ENCODE measurements at regions not wholly inside any gene's neighbourhood (a gene's known extent, or its start where the extent isn't known, plus 50 kb on each side); places are given as distances from the start of the nearest gene placed in this dataset.

DNA sequence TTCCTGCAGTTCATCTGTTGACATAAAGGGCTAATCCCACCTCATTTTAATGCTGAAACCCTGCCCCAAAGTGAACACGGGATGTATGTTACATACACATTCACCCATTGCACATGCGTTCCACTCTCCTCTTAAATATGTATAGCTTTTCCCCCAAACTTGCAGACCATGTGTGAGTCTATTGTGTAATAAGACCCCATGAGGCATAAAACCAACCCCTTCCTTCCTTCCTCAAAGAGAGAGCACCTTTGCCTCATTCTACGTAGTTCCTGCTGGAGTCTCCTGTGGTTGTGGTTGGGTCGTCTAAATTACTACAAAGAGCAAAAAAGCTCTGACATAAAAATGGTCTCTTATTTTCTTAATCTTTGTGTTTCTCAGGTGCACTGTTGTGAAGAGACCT is 345.7 kb upstream of the KLF6 start:
- DNase-seq (ENCODE audit: low read depth in 1 of 2, low spot score in 1 of 2) = no peak

DNA sequence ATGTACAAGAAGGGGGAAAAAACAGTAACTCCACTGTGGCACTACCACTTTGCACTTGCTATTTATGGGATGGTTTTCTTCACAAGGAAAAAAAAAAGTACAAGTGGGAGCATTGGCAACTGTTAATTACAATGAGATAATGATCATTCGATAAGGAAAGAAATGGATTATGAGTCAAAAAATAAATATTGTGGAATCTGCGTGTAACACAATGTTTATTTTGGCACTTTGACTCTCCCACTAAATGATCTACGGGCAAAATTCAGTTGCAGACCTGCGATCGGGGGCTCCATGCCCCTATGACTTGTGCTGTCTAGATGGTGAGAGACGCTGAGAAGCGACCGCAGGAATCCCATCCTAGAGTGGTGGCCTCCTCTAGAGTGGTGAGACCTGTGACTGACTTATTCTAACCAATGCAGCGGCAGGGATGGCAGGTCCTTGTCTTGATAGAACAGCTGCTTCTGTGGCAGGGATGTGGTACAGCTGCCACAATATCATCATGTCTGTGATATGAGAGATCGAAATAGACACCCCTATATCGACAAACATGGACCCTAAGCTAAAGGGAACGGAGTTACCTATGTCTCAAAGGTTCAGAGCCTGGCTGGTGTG is 345.0 kb upstream of the KLF6 start:
- DNase-seq (ENCODE audit: low read depth in 1 of 2, low spot score in 1 of 2) = no peak

DNA sequence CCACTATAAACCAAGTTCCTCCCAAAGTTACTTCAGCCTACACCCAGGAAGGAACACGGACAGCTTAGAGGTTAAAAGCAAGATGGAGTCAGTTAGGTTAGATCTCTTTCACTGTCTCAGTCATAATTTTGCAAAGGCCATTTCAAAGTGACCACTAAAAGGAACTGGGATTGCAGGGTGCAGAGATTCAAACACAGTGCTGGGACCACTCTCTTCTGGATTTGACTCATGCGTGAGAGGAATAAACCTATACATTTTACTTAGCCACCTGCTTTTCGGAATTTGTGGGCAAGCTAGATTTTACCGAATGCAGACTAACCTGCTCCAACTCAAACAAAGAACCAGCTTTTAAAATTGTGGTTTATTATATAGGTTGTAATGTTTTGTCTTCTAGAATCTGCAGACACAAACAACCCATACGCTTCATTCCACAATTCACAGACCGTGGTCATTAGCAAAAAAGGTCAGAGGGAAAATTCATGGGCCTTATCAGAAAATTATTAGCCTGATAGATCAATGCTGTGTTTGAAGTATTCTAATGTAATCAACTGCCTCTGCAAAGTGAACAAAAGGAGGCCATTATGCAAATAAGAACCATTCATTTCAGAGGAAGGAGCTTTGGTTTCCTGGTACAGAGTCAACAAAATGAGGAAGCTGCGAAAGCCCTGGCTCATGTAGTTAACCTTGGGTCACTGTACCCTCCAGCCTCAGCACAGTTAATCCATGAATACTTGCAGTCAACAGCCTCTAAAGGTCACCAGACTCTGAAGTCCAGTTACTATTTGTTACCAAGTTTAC is 342.7 kb upstream of the KLF6 start:
- DNase-seq (ENCODE audit: low read depth in 1 of 2, low spot score in 1 of 2) = no peak

GRCh38 chr10:4125776-4126175 is 340.8 kb upstream of the KLF6 start:
- DNase-seq (ENCODE audit: low read depth in 1 of 2, low spot score in 1 of 2) = no peak

DNA sequence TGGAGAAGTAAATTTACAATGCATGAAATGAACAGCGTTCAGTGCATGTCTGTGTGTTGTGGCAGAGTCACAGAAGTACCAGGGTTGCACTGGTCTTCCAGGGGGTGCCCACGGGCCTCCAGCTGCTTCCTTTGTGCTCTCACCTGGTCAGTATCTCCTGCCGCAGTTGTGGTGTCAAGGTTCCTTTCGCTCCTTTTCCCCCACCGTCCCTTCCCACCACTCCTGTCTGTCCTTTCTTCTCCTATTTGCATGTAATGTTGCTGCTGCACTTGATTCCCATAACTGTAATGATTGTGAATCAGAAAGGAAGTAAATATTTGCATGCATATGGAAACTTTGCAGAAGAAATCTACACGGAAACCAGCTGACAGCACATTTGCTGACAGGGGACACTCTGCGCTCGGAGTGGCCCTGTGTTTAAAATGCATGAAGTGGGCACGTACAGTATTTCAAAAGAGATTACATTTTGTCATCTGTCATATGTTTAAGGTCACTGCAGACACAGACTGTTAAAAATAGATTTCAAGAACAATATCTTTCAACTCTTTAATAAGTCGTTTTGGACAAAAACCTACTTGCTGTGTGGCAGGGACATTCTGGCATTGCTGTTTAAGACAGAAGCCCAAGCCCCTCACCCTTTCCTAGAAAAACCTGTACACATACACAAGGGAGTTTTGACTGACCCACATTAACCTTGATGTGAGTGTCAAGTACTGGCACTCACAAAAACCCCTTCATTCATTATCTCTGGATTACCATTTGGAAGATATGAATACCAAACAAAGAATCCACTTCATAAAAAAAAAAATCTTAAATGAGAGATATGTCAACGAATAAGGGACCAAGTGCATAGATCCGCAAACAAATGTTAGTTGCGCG is 336.7 kb upstream of the KLF6 start:
- no peak for DNase-seq (ENCODE audit: low read depth in 1 of 2, low spot score in 1 of 2)

DNA sequence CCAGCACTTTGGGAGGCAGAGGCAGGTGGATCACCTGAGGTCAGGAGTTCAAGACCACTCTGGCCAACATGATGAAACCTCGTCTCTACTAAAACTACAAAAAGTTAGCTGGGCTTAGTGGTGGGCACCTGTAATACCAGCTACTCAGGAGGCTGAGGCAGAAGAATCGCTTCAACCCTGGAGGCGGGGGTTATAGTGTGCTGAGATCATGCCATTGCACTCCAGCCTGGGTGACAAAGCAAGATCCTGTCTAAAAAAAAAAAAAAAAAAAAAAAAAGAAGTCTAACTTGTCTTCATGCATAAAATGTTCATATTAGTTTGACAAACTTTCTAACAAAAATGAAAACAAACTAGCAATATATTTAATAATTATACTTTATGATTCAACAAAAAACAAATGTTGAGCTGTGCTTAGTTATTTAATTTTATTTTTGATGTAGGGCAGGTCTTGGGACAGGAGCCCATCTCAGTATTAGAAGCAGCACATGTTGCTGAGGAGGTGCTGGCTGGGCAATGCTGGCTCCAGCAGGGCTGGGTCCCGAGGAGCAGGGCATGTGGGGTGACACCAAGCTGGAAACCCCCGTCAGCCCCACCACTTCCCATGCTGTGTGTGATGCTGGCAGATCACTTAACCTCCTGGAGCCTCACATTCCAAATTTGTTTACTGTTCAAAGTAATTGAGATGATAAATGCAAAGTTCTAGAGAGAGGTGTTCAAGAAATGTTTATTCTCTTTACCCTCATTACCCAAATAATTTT is 335.3 kb upstream of the KLF6 start:
- DNase-seq (ENCODE audit: low read depth in 1 of 2, low spot score in 1 of 2) = no peak

DNA sequence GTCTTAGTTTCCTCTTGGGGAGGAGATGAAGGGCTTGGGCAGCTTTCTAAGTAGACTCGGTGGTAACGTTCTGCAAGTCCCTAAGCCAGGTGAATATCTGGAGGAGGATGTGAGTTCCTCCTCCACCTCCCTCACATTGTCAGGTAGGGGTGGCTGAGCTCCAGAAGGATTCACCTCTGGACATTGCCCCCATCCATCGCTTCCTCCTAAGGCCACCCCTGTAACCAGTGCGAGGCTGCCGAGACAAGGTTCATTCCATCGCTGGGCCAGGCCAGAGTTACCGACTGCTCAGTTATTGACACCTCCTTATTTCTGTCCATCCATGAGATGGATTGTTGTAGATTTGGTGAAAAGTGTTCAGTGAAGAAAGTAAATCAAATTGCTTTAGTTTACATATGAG is 334.1 kb upstream of the KLF6 start:
- DNase-seq (ENCODE audit: low read depth in 1 of 2, low spot score in 1 of 2) = no peak

DNA sequence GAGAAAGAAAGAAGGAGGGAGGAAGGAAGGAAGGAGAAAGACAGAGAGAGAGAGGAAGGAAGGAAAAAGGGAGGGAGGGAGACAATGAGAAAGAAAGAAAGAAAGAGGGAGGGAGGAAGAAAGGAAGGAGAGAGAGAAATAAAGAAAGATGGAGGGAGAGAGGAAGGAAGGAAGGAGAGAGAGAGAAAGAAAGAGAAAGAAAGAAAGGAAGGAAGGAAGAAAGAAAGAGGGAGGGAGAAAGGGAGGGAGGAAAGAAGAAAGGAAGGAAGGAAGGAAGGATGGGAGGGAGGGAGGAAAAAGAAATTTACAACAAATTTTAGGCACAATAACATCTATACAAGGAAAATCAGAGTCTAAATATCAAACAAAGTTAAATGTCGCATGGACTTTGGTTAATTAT is 332.6 kb upstream of the KLF6 start:
- no peak for DNase-seq (ENCODE audit: low read depth in 1 of 2, low spot score in 1 of 2)

- DNase-seq (ENCODE audit: low read depth in 1 of 2, low spot score in 1 of 2) = no peak
Observed at GRCh38 chr10:4111643-4112042, 326.6 kb upstream of the KLF6 start.

DNA sequence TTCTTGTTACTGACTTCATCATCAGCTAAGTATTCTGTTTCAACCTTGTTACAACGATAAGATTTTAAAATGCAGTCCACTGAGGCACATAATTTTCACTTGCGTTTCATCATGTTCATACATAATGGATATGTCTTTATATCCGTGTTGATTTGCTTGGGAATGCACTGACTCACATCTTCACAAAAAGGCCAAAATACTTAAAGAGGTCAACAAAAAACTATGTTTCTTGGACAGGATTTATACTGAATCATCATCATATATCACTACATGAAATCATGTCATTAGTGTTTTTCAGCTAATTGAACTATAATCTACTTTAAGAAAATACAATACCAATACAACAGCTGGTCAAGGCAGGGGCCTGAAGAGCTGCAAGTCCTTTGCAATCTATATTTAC is 324.5 kb upstream of the KLF6 start:
- DNase-seq (ENCODE audit: low read depth in 1 of 2, low spot score in 1 of 2) = no peak

- no peak for DNase-seq (ENCODE audit: low read depth in 1 of 2, low spot score in 1 of 2)
Observed at GRCh38 chr10:4108693-4109092, 323.7 kb upstream of the KLF6 start.

DNA sequence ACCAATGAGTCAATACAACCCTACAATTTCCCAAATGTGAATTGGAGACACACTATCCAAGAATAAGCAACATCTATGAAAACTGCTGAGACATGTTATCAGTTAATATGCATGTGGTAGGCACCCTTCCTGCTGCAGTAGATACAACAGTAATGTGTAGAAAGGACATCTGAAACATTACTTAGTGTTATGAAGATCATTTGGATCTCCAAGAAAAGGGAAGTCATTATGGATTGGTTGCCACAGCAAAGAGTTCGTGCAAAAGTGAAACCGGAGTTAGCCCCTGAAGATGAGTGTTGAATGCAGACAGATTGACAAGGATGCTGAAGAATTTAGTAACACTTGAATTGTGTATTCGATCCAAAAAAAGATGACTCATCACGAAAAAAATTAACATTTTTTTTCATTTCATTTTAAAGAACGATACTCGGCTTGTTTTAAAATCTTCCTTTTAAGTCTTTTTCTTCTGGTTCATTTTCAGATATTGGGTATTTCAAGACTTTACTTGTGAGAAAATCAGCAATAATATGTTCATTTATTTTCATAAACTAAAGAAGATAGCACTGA is 322.4 kb upstream of the KLF6 start:
- DNase-seq (ENCODE audit: low read depth in 1 of 2, low spot score in 1 of 2) = no peak

GRCh38 chr10:4103603-4104002 is 318.6 kb upstream of the KLF6 start:
- DNase-seq (ENCODE audit: low read depth in 1 of 2, low spot score in 1 of 2) = no peak

DNA sequence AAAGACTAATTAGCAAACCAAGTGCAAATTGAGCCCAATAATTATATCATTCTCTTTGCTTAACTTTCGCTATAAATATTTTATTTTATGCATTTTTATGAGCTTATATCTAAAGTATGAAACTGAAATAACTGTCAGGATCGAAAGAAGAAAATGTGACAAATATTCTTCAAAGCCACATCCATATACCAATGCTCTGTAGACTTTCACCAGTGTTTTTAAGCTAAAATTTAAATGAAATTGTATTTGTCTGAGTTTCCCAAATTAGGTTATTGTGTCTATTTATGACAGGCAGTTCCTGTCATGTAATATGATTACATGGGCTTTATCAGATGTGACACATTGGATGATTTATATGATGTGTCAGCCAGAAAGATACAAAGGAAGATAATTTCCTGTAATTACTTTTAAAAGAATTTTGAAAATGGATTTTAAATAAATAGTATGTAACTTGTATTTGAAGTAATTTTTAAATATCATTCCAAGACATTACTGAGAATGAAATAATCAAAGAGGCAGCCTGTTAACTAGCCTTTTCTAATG is 317.9 kb upstream of the KLF6 start:
- no peak for DNase-seq (ENCODE audit: low read depth in 1 of 2, low spot score in 1 of 2)

DNA sequence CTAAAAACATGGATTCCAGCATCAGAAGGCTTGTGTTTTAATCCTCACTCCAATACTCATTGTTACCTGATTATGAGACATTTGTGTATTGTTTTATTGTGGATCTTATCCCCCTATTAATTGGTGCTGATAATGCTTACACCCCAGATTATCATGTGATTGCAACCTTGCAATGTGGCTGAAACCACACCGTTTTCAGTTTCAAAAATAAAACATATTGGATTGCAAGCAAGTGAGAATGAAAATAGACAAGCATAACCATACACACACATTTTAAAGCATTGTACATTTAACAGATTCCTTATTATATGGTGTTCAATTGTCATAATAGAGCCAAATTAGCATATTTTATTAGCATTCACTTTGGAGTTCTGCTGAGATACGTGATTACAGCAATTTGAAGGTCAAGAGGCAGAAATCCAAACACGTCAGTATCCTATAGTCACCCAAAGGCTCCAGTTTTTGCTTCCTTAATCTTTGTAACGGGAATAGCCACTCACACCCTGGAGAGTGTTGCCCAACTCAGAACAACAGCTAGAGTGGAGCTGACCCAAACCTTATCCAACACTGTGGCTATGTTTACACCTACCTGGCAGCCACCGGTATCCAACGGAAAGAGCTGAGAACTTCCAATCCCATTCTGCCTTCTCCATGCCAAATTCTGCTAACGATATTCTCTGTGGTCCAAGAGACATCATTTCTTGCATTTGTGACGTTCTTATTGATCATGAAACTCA is 317.1 kb upstream of the KLF6 start:
- no peak for DNase-seq (ENCODE audit: low read depth in 1 of 2, low spot score in 1 of 2)

DNA sequence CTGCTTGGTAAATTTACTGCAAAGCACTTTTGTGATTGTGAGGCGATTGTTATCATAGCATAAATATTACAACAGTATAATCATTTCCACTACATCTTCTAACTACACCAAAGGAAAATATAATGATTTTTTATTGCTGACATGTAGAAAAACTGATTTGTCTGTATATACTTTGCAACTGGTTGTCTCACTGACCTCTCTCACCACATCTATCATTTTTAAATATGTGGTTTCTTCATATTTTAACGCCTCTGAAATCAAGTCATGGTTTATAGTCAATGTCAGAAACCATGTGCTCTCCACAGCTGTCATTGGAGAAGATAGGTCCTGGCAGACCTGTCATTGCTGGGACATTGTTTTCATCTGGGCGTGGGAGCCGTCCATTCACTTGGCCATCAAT is 315.4 kb upstream of the KLF6 start:
- no peak for DNase-seq (ENCODE audit: low read depth in 1 of 2, low spot score in 1 of 2)

GRCh38 chr10:4099202-4099601 is 314.2 kb upstream of the KLF6 start:
- no peak for DNase-seq (ENCODE audit: low read depth in 1 of 2, low spot score in 1 of 2)

GRCh38 chr10:4095166-4095917 is 310.3 kb upstream of the KLF6 start:
- DNase-seq (ENCODE audit: low read depth in 1 of 2, low spot score in 1 of 2) = no peak

DNA sequence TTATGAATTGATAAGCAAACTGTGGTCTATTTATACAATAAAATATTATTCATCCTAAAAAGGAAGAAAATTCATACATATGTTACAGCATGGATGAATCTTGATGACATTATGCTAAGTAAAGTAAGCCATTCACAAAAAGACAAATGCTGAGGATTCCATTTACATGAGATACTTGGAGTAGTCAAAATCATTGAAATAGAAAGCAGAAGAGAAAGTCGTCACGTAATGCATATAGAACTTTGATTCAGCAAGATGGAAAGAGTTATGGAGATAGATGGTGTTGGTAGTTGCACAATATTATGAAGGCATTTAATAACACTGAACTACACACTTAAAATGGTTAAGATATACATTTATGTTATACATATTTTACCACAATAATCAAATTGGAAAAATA is 309.7 kb upstream of the KLF6 start:
- no peak for DNase-seq (ENCODE audit: low read depth in 1 of 2, low spot score in 1 of 2)

All from activated T-helper 1 cell treated with anti-CD3 and anti-CD28 coated beads, Interleukin-2, amount 50 U/mL, for 16 hours (primary cell).